HG02852 (cell line): ENCODE measurements at regions not wholly inside any gene's neighbourhood (a gene's known extent, or its start where the extent isn't known, plus 50 kb on each side); places are given as distances from the start of the nearest gene placed in this dataset.
"Not testable (repeated sequence)": the region's sequence is repeated elsewhere in the genome, so short reads cannot be mapped to it uniquely, and the experiment has no call there.

Experiments used
- ATAC-seq: cut with Tn5 transposase; IDR thresholded peaks from one replicate; pipeline ENCODE4 v1.9.1; 2021; ENCODE audit warnings: mild to moderate bottlenecking, moderate library complexity; ENCODE audit not compliant: unreplicated experiment

DNA sequence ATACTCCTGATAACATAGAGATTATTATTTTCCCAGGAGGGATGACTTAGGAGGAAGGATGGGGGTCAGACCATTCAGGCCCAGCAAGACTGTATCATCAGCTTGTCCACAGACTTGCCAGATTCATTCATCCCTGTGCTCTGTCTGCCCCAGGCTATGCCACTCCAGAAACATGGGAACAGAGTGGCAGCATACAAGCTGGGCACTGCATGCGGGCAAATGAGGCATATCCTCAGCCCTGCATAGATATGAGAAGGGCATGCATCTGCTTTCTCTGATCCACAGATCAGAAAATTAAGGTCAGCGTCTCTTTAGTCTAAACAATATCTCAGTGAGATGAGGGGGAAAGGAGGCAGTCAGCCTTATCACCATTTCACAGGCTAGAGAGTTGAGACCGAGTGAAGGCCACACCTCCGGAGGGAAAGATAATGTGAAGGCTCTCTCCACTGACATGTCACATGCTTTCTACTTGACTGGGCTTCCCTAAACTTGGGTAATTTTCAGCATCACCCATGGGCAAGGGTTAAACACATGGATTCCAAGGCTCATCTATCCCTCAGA, 140.5 kb downstream of the TFAP2B start:
- no peak for ATAC-seq

- ATAC-seq: no peak
Measured at GRCh38 chr6:50961611-50962010, 142.9 kb downstream of the TFAP2B start.

GRCh38 chr6:50962213-50962759, 143.6 kb downstream of the TFAP2B start:
- ATAC-seq: no peak

- ATAC-seq: no peak
Measured at GRCh38 chr6:50963952-50964351, 145.3 kb downstream of the TFAP2B start.

DNA sequence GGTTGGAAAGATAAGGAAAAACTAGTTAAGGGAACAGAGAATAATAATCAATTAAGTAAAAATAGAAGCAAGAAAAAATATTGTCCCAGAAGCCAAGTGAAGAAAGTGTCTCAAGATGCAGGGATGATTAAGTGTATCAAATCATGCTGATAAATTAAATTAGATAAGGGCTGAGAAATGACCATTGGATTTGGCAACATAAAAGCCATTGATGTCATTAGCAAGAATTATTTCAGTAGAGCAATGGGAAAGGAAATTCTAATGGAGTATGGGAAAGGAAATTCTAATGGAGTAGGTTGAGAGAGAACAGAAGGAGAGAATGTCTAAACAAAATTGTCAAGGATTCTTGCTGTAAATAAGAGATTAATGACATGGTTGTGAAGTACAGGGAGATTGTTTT, 146.8 kb downstream of the TFAP2B start:
- ATAC-seq: no peak

GRCh38 chr6:50966532-50966931, 147.9 kb downstream of the TFAP2B start:
- ATAC-seq: peak; percentile 86

DNA sequence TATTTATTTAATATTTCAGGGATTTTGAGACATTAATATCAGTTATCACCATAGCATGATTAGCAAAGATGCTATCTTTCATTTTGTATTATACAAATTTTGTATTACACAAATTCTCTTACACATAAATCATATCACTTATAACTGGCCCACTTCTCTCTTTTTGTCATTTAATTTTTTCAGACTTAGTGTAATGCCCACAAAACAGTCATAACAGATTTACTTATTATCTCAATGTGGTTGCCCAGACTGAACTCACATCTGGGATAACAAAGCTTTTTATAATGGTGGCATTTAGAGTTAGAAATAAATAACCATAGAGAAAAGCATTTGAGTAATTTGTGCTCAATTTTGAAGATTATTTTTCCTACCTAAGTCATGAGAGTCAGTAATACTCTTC, 148.3 kb downstream of the TFAP2B start:
- no peak for ATAC-seq

- not testable (repeated sequence) for ATAC-seq
Measured at GRCh38 chr6:50968246-50968645, 149.6 kb downstream of the TFAP2B start.

DNA sequence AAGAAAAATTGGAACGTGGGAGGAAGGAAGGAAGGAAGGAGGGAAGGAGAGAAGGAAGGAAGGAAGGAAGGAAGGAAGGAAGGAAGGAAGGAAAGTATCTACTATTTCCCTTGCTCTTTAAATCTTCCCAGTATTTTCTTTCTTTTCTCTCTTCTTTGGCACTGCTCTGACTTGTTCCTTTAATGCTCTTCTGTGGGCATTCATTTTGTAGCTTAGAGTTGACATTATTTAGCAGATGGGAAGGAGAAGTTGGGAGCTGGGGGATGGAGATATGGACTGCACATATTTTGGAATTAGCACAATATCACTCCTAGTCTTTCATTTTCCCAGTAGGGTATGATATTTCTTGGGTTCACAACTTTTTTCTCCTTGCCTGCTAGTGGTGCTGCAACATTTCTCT, 152.2 kb downstream of the TFAP2B start:
- no peak for ATAC-seq

- no peak for ATAC-seq
Measured at GRCh38 chr6:50973464-50973863, 154.8 kb downstream of the TFAP2B start.

- no peak for ATAC-seq
Measured at GRCh38 chr6:50974319-50974718, 155.6 kb downstream of the TFAP2B start.

GRCh38 chr6:50975216-50975615, 156.5 kb downstream of the TFAP2B start:
- ATAC-seq: no peak

DNA sequence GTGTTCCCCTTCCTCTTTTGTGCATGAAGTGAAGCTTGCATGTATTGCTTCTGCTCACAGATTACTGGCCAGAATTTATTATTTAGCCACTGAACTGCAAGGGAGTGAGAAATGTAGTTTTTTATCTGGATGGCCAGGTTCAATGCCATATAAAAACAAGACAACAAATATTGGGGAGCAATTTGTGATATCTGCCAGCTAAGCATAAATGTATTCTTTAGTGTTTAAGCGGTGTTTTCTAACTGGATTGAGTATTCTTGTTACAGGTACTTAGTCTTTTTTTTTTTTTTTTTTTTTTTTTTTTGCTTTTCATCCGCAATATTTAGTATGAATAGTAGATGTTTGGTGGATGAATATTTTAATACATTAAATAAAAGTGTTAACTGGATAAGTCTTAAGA, 158.2 kb downstream of the TFAP2B start:
- no peak for ATAC-seq

DNA sequence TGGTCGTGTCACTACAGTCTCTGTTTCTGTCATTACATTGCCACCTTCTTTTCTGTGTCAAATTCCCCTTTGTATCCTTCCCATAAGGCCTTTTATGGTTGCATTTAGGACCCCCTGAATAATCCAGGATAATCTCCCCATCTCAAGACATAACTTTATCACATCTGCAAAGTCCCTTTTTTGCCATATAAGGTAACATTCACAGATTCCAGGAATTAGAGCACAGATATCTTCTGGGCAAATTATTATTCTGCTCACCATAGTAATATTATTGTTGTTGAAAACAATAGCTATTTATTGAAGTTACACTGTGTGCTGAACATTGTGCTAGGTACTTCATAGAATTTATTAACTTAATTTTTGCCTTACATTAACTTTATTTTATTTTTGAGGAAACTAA, 159.1 kb downstream of the TFAP2B start:
- no peak for ATAC-seq

DNA sequence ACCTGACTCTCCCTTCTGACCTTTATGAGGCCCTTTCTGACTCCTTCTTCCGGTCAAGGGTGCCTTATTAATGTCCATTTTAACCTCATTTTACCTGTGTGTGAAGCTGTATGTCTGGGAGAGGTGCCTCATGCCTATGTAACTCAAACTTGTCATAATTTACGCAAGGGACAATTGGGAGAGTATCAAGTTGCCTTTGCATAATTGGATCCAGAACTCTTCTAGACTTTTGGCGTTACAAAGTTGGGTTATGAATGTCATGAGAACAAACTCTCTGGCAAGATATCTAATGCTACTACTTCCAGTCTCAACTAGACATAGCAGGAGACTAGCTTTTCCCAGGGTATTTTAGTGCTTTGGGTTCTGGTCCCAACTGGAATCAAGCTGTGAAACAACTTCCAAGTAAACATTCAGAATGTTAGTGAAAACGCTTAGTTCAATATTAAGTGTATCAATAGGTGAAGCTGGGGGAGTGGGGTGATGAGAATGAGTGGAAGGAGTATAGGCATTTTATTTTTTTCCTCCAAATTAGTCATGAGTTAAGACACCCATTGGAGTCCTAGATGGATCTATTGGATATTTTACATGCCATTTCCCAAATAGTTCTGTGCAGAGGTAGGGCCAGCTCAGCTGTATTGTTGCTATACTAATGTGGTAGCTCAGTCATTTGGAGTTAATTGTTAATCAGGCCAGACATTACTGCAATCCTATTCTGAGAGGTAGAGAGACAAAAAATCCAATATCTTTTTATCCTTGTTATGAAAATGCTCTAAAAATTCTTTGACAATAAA, 159.9 kb downstream of the TFAP2B start:
- ATAC-seq: no peak

- no peak for ATAC-seq
Measured at GRCh38 chr6:50979171-50979525, 160.5 kb downstream of the TFAP2B start.

DNA sequence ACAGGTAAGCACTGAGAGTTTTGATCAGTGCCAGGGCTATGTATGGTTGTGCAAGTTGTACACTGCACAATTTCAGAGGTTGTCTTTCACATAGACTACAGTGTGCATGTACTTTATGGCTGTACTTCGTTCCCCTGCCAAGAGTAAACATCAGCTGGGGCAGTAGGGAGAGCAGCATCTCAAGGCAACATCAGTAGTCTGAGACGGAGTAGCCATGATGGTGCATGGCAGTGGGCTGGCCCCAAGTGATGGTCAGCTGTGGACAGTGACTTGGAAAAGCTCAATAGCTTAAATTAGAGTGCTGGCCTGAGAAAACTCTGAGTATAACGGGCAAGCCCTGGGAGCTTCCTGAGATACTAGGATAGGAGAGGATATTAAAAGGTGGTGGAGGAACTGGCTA, 165.5 kb downstream of the TFAP2B start:
- no peak for ATAC-seq

- no peak for ATAC-seq
Measured at GRCh38 chr6:50986319-50986718, 167.6 kb downstream of the TFAP2B start.

GRCh38 chr6:50989123-50989522, 170.5 kb downstream of the TFAP2B start:
- no peak for ATAC-seq

- no peak for ATAC-seq
Measured at GRCh38 chr6:50990750-50991446, 172.2 kb downstream of the TFAP2B start.

DNA sequence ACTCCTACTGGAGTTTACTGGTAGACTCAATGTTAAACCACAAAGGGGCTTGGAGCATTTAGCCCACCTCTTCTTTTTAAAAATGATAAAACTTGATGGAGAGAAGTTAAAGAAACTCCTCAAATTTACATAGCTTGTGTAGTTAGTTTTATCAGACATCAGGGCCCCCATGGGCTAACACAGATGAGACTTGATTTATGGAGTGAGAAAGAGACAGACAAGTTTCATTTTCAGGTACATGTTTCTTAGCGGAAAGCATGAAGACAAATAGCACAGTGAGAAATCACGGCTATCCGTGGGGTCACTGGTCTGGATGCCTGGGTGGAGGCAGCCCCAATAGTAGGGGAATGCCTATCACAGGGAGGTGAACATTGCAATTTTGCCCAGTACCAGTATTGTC, 173.6 kb downstream of the TFAP2B start:
- ATAC-seq: no peak
